K562 (cell line): ENCODE measurements at regions not wholly inside any gene's neighbourhood (a gene's known extent, or its start where the extent isn't known, plus 50 kb on each side); places are given as distances from the start of the nearest gene placed in this dataset.

ENCODE experiments used
- ATAC-seq: fragments of 200-7000 bp; cut with Tn5 transposase; 3 replicates; pipeline ENCODE4 v1.9.1; 2020; ENCODE audit warnings: moderate library complexity
- BruUV-seq: library from RNA; stranded (reverse); fragments of 400-500 nt; replicated peaks from 2 replicates; lab custom pipeline; 2021; lab: Mats Ljungman, UMichigan
- CTCF ChIA-PET: fragments of 300-600 bp; formaldehyde crosslinking; extraction: SDS; loops from one replicate; lab custom pipeline; 2021; ENCODE audit warnings: low intra/inter-chr PET ratio; lab: Yijun Ruan, JAX
- POLR2A ChIA-PET: fragments of 300-600, 350-650 bp; sonication (Branson Sonifier 250); formaldehyde crosslinking; extraction: SDS; loops from one replicate; lab custom pipeline; 2021; ENCODE audit warnings: antibody characterized with exemption, inconsistent platforms; lab: Yijun Ruan, JAX
- DNase-seq, 4 experiments: peaks; one replicate each; pipeline versions ENCODE4 v3.0.0 to v3.0.0-alpha.2; 2011 to 2018; ENCODE audit warnings: low spot score in 3 of 4, mixed read lengths in 3 of 4; ENCODE audit errors: extremely low read depth in 1 of 4
- FAIRE-seq: peaks from 2 replicates; lab custom pipeline; 2011; peaks lifted over from hg19 to GRCh38; lab: Jason Lieb, UNC
- H2AFZ ChIP-seq: 2 replicates; pipeline ENCODE4 v1.6.0; 2011; ENCODE audit warnings: low read depth, low read length, control low read depth, inconsistent platforms
- H3K27ac ChIP-seq: fragments of 200-600 bp; 3 replicates; pipeline ENCODE4 v1.8.0; 2011; ENCODE audit warnings: low read depth, mild to moderate bottlenecking, control low read depth, inconsistent platforms, low read length, moderate library complexity, mixed read lengths; ENCODE audit errors: extremely low read depth
- H3K27me3 ChIP-seq, 2 experiments: fragments of 300-600 bp in 1 of 2; 2 replicates in 1 of 2; 3 replicates in 1 of 2; pipeline versions ENCODE4 v1.6.0 to v1.8.0; 2011; ENCODE audit warnings: inconsistent platforms in 2 of 2, low read length in 2 of 2, mild to moderate bottlenecking in 1 of 2, mixed read lengths in 1 of 2, moderate library complexity in 1 of 2; ENCODE audit not compliant: control insufficient read depth in 2 of 2, insufficient read depth in 2 of 2
- H3K36me3 ChIP-seq: fragments of 300-600 bp; 3 replicates; pipeline ENCODE4 v1.8.0; 2011; ENCODE audit warnings: mild to moderate bottlenecking, low read length, inconsistent platforms; ENCODE audit not compliant: control insufficient read depth, insufficient read depth
- H3K4me1 ChIP-seq, 2 experiments: fragments of 200-600 bp in 1 of 2; replicated peaks in 1 of 2; 2 replicates in 1 of 2; 3 replicates in 1 of 2; pipeline versions ENCODE4 v1.5.1 to v1.8.0; 2011; ENCODE audit warnings: inconsistent platforms in 2 of 2, low read length in 2 of 2, mild to moderate bottlenecking in 1 of 2, mixed read lengths in 1 of 2, moderate library complexity in 1 of 2; ENCODE audit not compliant: control insufficient read depth in 2 of 2, insufficient read depth in 2 of 2
- H3K4me2 ChIP-seq: 2 replicates; pipeline ENCODE4 v1.6.1; 2011; ENCODE audit warnings: low read length, control low read depth, inconsistent platforms, mixed read lengths; ENCODE audit not compliant: insufficient read depth
- H3K4me3 ChIP-seq: fragments of 200-600 bp; sonication (generic), shearing (Covaris generic); 2 replicates; pipeline ENCODE4 v1.5.1; 2016; ENCODE audit warnings: control low read depth, inconsistent platforms
- H3K79me2 ChIP-seq: fragments of 200-600 bp; 3 replicates; pipeline ENCODE4 v1.8.0; 2011; ENCODE audit warnings: low read length, inconsistent platforms; ENCODE audit not compliant: control insufficient read depth, insufficient read depth
- H3K9ac ChIP-seq, 2 experiments: 2 replicates each; pipeline versions ENCODE4 v1.6.0 to v1.6.1; 2011; ENCODE audit warnings: low read depth in 2 of 2, low read length in 2 of 2, control low read depth in 1 of 2, inconsistent platforms in 1 of 2, mild to moderate bottlenecking in 1 of 2, mixed read lengths in 1 of 2; ENCODE audit not compliant: insufficient read depth in 1 of 2
- H3K9me1 ChIP-seq: one replicate; pipeline ENCODE4 v1.6.0; 2011; ENCODE audit warnings: inconsistent platforms, mild to moderate bottlenecking, low read length, moderate library complexity; ENCODE audit not compliant: control insufficient read depth, insufficient read depth
- H3K9me3 ChIP-seq: replicated peaks from 2 replicates; pipeline ENCODE4 v1.5.1; 2011; ENCODE audit warnings: low read depth, low read length, inconsistent platforms; ENCODE audit not compliant: control insufficient read depth, insufficient read depth
- H4K20me1 ChIP-seq: replicated peaks from 2 replicates; pipeline ENCODE4 v1.6.1; 2011; ENCODE audit warnings: low read length, inconsistent platforms, mixed read lengths; ENCODE audit not compliant: control insufficient read depth, insufficient read depth
- ERF ChIP-seq: fragments of 450-650 bp; formaldehyde crosslinking; IDR thresholded peaks from 2 replicates; pipeline ENCODE4 v1.4.0; 2020; ENCODE audit warnings: mild to moderate bottlenecking, mixed read lengths
- HINFP ChIP-seq: fragments of 450-650 bp; conservative IDR thresholded peaks from 2 replicates; pipeline ENCODE4 v1.6.1; 2016; ENCODE audit warnings: missing genetic modification characterization, low read depth, mild to moderate bottlenecking, control low read depth, missing compliant biosample characterization
- POLR2AphosphoS2 ChIP-seq: IDR thresholded peaks from 2 replicates; pipeline ENCODE4 v1.6.1; 2012; ENCODE audit warnings: low read length, improper control_type of control experiment
- SMAD1 ChIP-seq: fragments of 150-350 bp; IDR thresholded peaks from 2 replicates; pipeline ENCODE4 v1.6.1; 2014; ENCODE audit warnings: low read length, low read depth; ENCODE audit not compliant: partially characterized antibody
- SMAD3 ChIP-seq: fragments of 450-650 bp; formaldehyde crosslinking; conservative IDR thresholded peaks from 2 replicates; pipeline ENCODE4 v1.4.0; 2020; ENCODE audit warnings: mild to moderate bottlenecking
- SUPT5H ChIP-seq: fragments of 450-650 bp; IDR thresholded peaks from 2 replicates; pipeline ENCODE4 v1.6.1; 2016
- ZNF75A ChIP-seq: fragments of 450-650 bp; formaldehyde crosslinking; IDR thresholded peaks from 2 replicates; pipeline ENCODE4 v1.4.0; 2020; ENCODE audit warnings: mild to moderate bottlenecking
- WGBS: fragments of 100-300 bp; shearing (Covaris generic); methylation state at CpG from one replicate; pipeline ENCODE4 v1.1.6; 2016; ENCODE audit warnings: low coverage, mixed read lengths; ENCODE audit not compliant: insufficient coverage; ENCODE audit errors: missing lambda C conversion rate; 5-methylcytosine and 5-hydroxymethylcytosine counted together
- in situ Hi-C: fragments of 300-500 bp; cut with MboI; formaldehyde crosslinking; loops from 4 replicates; pipeline ENCODE4 v1.15.0; 2018; ENCODE audit warnings: inconsistent platforms, mixed read lengths
- intact Hi-C: fragments of 100-400 bp; cut with micrococcal nuclease; formaldehyde crosslinking; loops from 2 replicates; pipeline ENCODE4 v1.14.2; 2022

- BruUV-seq, result no TSS peak
- Histone ChIP-seq H3K4me2 (no peak overlapping the region), H3K9me3 (no peaks in the 10 kb centered on the region), H3K4me1 (no peaks in the 10 kb centered on the region), H3K27ac (no peak overlapping the region), H3K4me3 (no peak overlapping the region), H2AFZ (no peak overlapping the region), H3K27me3 (no peaks in the 10 kb centered on the region), H4K20me1 (no peaks in the 10 kb centered on the region), H3K9ac (no peak overlapping the region), H3K9me1 (no peaks in the 10 kb centered on the region), H3K79me2 (no peaks in the 10 kb centered on the region), H3K36me3 (no peaks in the 10 kb centered on the region)
- no peak for DNase-seq
- FAIRE-seq, result no peak
- in situ Hi-C loops (no loop called here), intact Hi-C loops (no loop called here)
- TF ChIP-seq SMAD1 (no peak), SUPT5H (no peak), ERF (CRISPR knock-in tag) (no peak), HINFP (tag) (no peak), ZNF75A (CRISPR knock-in tag) (no peak), SMAD3 (CRISPR knock-in tag) (no peak), POLR2AphosphoS2 (no peak)
- POLR2A ChIA-PET, result no interaction called here
- WGBS, result 0% methylated on average over 2 of the region's 2 CpGs
- ATAC-seq, result no peak
- CTCF ChIA-PET, result no interaction called here
Measured at GRCh38 chr13:80901530-80901929, 560.6 kb upstream of the SPRY2 start.
